PFSK-1 (cell line): ENCODE measurements at regions not wholly inside any gene's neighbourhood (a gene's known extent, or its start where the extent isn't known, plus 50 kb on each side); places are given as distances from the start of the nearest gene placed in this dataset.

Experiments used
- FOXP2 ChIP-seq: optimal IDR thresholded peaks from 2 replicates; pipeline ENCODE3; 2011; ENCODE audit warnings: borderline replicate concordance, control low read depth, inconsistent platforms; ENCODE audit not compliant: insufficient read depth; ENCODE audit errors: extremely low read length, extremely low read depth
- POLR2AphosphoS5 ChIP-seq: IDR thresholded peaks from 2 replicates; pipeline ENCODE4 v1.6.1; 2012; ENCODE audit warnings: low read depth, mild to moderate bottlenecking, control low read depth, low read length, moderate library complexity
- SIN3A ChIP-seq: IDR thresholded peaks from 2 replicates; pipeline ENCODE4 v1.6.1; 2012; ENCODE audit warnings: mild to moderate bottlenecking, low read length, moderate library complexity, borderline replicate concordance; ENCODE audit not compliant: insufficient read depth
- TAF1 ChIP-seq: IDR thresholded peaks from 2 replicates; pipeline ENCODE4 v1.6.1; 2012; ENCODE audit warnings: low read length, control low read depth, borderline replicate concordance; ENCODE audit not compliant: insufficient read depth
- TF ChIP-seq, protein P1 (sequence below), 2 experiments: IDR thresholded peaks; 2 replicates each; pipeline versions ENCODE4 v1.6.1 to v1.8.0; 2011 to 2012; ENCODE audit warnings: low read depth in 2 of 2, low read length in 2 of 2, control low read depth in 1 of 2, inconsistent platforms in 1 of 2, mild to moderate bottlenecking in 1 of 2, moderate library complexity in 1 of 2; ENCODE audit not compliant: insufficient read depth in 1 of 2

DNA sequence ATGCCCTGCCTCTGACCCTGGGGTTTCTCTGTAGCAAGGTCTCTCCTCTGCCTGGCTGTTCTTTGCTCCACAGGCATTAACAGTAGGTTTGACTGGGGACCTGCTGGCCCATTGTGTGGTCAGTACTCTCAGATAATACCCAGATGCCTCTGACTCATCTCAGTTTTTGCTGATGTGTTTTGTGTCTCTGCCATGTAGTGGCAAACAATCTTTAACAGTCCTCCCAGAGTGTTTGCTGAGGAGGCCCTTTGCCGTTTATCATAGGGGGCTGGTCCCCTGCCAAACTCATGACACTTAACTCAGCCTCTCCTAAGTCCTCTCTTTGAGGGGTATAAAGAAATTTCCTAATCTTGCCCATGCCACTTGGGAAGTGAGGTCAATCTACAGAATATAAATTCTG lies 793.7 kb upstream of the FANCL start:
- no peak for TF ChIP-seq TAF1
- TF ChIP-seq POLR2AphosphoS5 = no peak
- TF ChIP-seq, protein P1, sequence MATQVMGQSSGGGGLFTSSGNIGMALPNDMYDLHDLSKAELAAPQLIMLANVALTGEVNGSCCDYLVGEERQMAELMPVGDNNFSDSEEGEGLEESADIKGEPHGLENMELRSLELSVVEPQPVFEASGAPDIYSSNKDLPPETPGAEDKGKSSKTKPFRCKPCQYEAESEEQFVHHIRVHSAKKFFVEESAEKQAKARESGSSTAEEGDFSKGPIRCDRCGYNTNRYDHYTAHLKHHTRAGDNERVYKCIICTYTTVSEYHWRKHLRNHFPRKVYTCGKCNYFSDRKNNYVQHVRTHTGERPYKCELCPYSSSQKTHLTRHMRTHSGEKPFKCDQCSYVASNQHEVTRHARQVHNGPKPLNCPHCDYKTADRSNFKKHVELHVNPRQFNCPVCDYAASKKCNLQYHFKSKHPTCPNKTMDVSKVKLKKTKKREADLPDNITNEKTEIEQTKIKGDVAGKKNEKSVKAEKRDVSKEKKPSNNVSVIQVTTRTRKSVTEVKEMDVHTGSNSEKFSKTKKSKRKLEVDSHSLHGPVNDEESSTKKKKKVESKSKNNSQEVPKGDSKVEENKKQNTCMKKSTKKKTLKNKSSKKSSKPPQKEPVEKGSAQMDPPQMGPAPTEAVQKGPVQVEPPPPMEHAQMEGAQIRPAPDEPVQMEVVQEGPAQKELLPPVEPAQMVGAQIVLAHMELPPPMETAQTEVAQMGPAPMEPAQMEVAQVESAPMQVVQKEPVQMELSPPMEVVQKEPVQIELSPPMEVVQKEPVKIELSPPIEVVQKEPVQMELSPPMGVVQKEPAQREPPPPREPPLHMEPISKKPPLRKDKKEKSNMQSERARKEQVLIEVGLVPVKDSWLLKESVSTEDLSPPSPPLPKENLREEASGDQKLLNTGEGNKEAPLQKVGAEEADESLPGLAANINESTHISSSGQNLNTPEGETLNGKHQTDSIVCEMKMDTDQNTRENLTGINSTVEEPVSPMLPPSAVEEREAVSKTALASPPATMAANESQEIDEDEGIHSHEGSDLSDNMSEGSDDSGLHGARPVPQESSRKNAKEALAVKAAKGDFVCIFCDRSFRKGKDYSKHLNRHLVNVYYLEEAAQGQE (IDR thresholded peaks at IDR 0.05; ENCODE audit: insufficient read depth in 1 of 2, low read depth in 2 of 2, low read length in 2 of 2) = no peak
- TF ChIP-seq FOXP2 = no peak

DNA sequence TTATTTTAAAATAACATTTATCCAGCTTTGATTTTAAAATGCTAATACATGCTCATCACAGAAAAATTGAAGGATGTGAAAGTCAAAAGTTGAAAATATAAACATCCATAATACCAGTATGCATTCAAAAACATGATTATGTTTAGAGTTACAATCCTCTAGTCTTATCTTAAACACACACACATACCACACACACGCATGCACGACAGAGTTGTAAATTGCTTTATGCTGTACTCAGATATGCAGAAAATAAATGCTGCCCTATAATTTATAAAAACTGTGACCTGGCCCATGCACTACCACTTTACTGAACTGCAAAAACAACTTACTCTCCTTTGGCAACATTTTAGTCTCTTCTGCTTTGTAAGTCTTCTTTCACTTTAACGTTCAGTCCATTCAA lies 793.0 kb upstream of the FANCL start:
- TF ChIP-seq, protein P1 (IDR thresholded peaks at IDR 0.05; ENCODE audit: insufficient read depth in 1 of 2, low read depth in 2 of 2, low read length in 2 of 2) = no peak

DNA sequence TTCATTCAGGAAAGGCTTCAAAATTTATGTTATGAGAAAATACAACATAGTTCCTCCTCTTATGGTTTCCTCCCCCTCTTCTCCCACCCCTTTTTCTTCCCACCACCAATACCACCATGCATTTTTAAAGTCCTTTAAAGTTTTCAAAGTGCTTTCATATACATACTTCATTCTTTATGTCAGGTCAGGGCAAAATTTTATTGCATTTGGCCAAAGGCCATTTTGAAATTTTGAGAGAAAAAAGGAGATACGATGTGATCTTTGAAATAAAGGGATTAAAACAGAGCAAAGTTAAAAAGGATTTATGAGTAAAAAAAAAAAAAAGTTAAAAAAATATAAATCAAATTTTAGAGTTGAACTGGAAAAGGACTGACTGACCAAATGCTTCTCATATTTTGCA lies 792.5 kb upstream of the FANCL start:
- TF ChIP-seq TAF1 = no peak
- no peak for TF ChIP-seq FOXP2
- TF ChIP-seq SIN3A = no peak
- no peak for TF ChIP-seq POLR2AphosphoS5
- TF ChIP-seq, protein P1 (IDR thresholded peaks at IDR 0.05; ENCODE audit: insufficient read depth in 1 of 2, low read depth in 2 of 2, low read length in 2 of 2) = no peak

DNA sequence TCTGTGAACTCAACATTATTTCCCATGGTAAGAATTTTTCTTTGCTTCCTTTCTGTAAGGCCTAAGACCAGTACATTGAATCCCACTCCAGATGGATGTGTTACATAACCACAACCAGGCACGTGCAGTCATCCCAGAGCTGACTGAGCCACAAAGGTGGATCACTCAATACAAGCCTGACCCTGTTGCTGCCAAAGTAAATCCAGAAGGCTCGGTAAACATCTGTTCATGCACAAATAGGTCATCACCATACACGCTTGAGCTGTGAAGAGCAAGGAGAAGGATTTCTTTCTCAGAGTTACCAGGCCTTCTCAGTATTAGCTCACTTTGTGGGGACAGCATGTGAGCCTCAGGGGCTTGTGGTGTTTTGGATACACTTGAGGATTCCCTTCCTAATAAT lies 791.4 kb upstream of the FANCL start:
- TF ChIP-seq SIN3A (no peak), POLR2AphosphoS5 (no peak), TAF1 (no peak), FOXP2 (no peak)
- TF ChIP-seq, protein P1 (IDR thresholded peaks at IDR 0.05; ENCODE audit: insufficient read depth in 1 of 2, low read depth in 2 of 2, low read length in 2 of 2) = no peak

DNA sequence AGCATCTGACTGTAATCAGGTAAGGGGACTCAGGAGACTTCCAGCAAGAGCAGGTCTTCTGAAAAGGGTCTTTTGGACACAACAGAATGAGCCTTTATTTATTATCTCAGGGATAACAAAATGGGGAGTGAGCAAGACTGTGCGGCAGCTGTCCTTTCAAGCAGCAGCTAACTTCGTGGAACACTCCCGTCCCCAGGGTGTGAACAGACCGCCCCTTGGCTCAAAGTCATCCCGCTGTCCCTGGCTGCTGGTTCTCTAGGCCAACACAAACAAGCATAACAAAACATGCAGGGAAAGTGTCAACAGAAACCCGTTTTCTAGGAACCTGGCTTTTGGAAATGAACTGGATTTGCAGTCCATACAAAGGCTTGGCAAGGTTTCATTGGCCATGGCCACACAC lies 787.9 kb upstream of the FANCL start:
- TF ChIP-seq, protein P1 (IDR thresholded peaks at IDR 0.05; ENCODE audit: insufficient read depth in 1 of 2, low read depth in 2 of 2, low read length in 2 of 2) = no peak
